ENCODE measurements at regions not wholly inside any gene's neighbourhood (a gene's known extent, or its start where the extent isn't known, plus 50 kb on each side); places are given as distances from the start of the nearest gene placed in this dataset.

DNA sequence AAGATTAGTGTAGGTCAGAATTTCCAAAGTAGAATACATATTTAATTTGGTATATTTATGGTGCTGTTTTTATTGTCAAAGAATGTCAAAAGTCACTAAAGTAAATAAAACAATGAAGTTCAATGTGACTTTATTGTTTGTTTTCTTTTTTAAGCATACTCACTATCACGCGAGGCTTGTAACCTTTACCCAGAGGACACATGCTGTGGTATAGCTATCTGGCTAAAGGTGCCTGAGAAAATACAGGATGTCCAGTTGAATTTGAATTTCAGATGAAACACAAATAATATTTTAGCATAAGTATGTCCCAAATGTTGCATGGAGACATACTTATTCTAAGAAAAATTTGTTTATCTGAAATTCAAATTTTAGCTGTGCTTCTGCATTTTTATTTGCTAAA is 103.3 kb upstream of the KLF7 start:
- intact Hi-C loops (cut with micrococcal nuclease), result no loop called here
- Mint-ChIP-seq H3K27ac (no peak overlapping the region), H3K36me3 (ENCODE audit: low read depth) (no peaks in the 10 kb centered on the region), H3K4me3 (no peak overlapping the region), H3K9me3 (no peaks in the 10 kb centered on the region), H3K27me3 (no peaks in the 10 kb centered on the region), H3K4me1 (ENCODE audit: low read depth) (no peaks in the 10 kb centered on the region)
- POLR2A ChIA-PET, result interaction anchor here (0.6 kb wide), 1 partner anchor 204 kb away, joined by 3 read pairs; no protein-coding TSS in a partner anchor
- no peak for DNase-seq
- ATAC-seq, result no peak
- CTCF ChIA-PET, result no interaction called here
- TF ChIP-seq CTCF (IDR thresholded peaks at IDR 0.05), result no peak

GRCh38 chr2:207274530-207275189 is 108.9 kb upstream of the KLF7 start:
- Mint-ChIP-seq H3K4me3 (no peak overlapping the region), H3K27me3 (no peaks in the 10 kb centered on the region), H3K9me3 (peaks cover 2% of the 10 kb centered on the region), H3K4me1 (ENCODE audit: low read depth) (peaks cover 3% of the 10 kb centered on the region), H3K36me3 (ENCODE audit: low read depth) (no peaks in the 10 kb centered on the region), H3K27ac (no peak overlapping the region)
- ATAC-seq, result no peak
- CTCF ChIA-PET, result no interaction called here
- TF ChIP-seq CTCF (IDR thresholded peaks at IDR 0.05), result no peak
- DNase-seq, result no peak
- intact Hi-C loops (cut with micrococcal nuclease), result no loop called here
- POLR2A ChIA-PET, result no interaction called here

DNA sequence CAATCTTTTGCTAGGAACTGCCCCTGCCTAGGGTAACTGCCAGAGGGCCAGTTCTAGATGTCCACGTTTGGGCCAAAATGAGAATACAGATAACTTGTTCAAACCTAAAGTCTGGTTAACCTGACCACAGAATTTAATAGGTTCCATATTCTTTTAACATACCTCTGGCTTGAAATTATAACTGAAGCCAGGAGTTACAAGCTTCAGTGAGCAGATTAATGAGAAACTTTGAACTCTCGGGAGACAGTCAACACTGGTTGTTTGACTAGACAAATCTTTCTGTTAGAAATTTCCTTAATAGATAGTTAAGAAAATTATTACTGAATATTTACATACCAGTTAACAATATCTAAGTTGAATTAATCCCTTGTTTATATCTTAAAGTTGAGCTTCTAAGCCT is 110.0 kb upstream of the KLF7 start:
- ChIA-PET POLR2A (no interaction called here), CTCF (no interaction called here)
- DNase-seq, result no peak
- Mint-ChIP-seq H3K9me3 (peaks cover 2% of the 10 kb centered on the region), H3K27ac (no peak overlapping the region), H3K27me3 (no peaks in the 10 kb centered on the region), H3K4me3 (no peak overlapping the region), H3K36me3 (ENCODE audit: low read depth) (no peaks in the 10 kb centered on the region), H3K4me1 (ENCODE audit: low read depth) (peaks cover 10% of the 10 kb centered on the region)
- intact Hi-C loops (cut with micrococcal nuclease), result no loop called here
- ATAC-seq, result no peak
- TF ChIP-seq CTCF (IDR thresholded peaks at IDR 0.05), result no peak

GRCh38 chr2:207276248-207276647 is 110.5 kb upstream of the KLF7 start:
- H3K36me3 Mint-ChIP-seq (ENCODE audit: low read depth), result no peaks in the 10 kb centered on the region
- ATAC-seq (no peak), DNase-seq (no peak)
- no peak overlapping the region for H3K27ac Mint-ChIP-seq
- H3K4me3 Mint-ChIP-seq, result no peak overlapping the region
- ChIA-PET POLR2A (interaction anchor here (0.7 kb wide), 1 partner anchor 9 kb away, joined by 3 read pairs; no protein-coding TSS in a partner anchor), CTCF (no interaction called here)
- no peak for TF ChIP-seq CTCF (IDR thresholded peaks at IDR 0.05)
- H3K4me1 Mint-ChIP-seq (ENCODE audit: low read depth), result peaks cover 10% of the 10 kb centered on the region
- H3K9me3 Mint-ChIP-seq, result peaks cover 2% of the 10 kb centered on the region
- intact Hi-C loops (cut with micrococcal nuclease), result no loop called here
- H3K27me3 Mint-ChIP-seq, result no peaks in the 10 kb centered on the region

DNA sequence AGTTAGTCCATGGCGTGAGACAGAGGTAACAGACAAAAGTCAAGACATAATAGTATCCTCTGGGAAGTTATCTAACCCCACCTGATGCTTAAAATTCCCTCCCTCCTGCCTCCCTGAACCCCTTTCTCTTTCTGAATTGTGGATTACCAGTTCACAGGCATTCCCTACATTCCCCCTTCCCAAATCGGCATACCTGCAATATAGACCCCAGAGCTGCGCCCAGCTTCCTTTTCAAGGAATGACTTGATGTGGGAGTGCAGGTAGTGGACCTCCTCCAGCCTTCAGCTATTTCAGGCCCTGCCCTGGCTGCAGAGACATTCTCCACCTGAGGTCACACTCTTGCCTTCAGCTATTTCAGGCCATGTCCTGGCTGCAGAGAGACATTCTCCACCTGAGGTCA is 111.1 kb upstream of the KLF7 start:
- ATAC-seq (no peak), DNase-seq (no peak)
- no peaks in the 10 kb centered on the region for H3K27me3 Mint-ChIP-seq
- peaks cover 11% of the 10 kb centered on the region for H3K4me1 Mint-ChIP-seq (ENCODE audit: low read depth)
- no peak overlapping the region for H3K27ac Mint-ChIP-seq
- POLR2A ChIA-PET, result interaction anchor here (0.7 to 1.3 kb wide), 2 partner anchors 10 to 20 kb away, joined by 3 to 4 read pairs; no protein-coding TSS in a partner anchor
- H3K9me3 Mint-ChIP-seq, result peaks cover 2% of the 10 kb centered on the region
- CTCF ChIA-PET, result no interaction called here
- H3K36me3 Mint-ChIP-seq (ENCODE audit: low read depth), result no peaks in the 10 kb centered on the region
- no peak for TF ChIP-seq CTCF (IDR thresholded peaks at IDR 0.05)
- intact Hi-C loops (cut with micrococcal nuclease), result no loop called here
- no peak overlapping the region for H3K4me3 Mint-ChIP-seq

Measured in activated CD8-positive, alpha-beta T cell treated with anti-CD3 and anti-CD28 coated beads for 36 hours (primary cell).